WERI-Rb-1 (cell line): ENCODE measurements at regions not wholly inside any gene's neighbourhood (a gene's known extent, or its start where the extent isn't known, plus 50 kb on each side); places are given as distances from the start of the nearest gene placed in this dataset.
"Not testable (repeated sequence)": the region's sequence is repeated elsewhere in the genome, so short reads cannot be mapped to it uniquely, and the experiment has no call there.

Experiments used
- DNase-seq: peaks from one replicate; pipeline ENCODE4 v3.0.0-alpha.2; 2020
- H3K27ac ChIP-seq: fragments of 250-450 bp; sonication (Bioruptor Pico); 2 replicates; pipeline ENCODE4 v1.5.1; 2020; ENCODE audit warnings: mild to moderate bottlenecking, moderate library complexity
- H3K27me3 ChIP-seq: fragments of 250-450 bp; sonication (Bioruptor Pico); 2 replicates; pipeline ENCODE4 v1.5.1; 2021; ENCODE audit warnings: mild to moderate bottlenecking, low read depth, moderate library complexity; ENCODE audit not compliant: insufficient read depth, severe bottlenecking
- H3K36me3 ChIP-seq: fragments of 250-450 bp; sonication (Bioruptor Pico); 2 replicates; pipeline ENCODE4 v1.5.1; 2020; ENCODE audit warnings: mild to moderate bottlenecking, moderate library complexity
- H3K4me3 ChIP-seq: 2 replicates; pipeline ENCODE4 v1.5.1; 2011; ENCODE audit warnings: low read depth, mild to moderate bottlenecking, control low read depth, low read length
- H3K9me3 ChIP-seq: fragments of 250-450 bp; sonication (Bioruptor Pico); 2 replicates; pipeline ENCODE4 v1.5.1; 2021; ENCODE audit warnings: mild to moderate bottlenecking, moderate library complexity; ENCODE audit not compliant: severe bottlenecking
- TF ChIP-seq, protein P1 (sequence below): IDR thresholded peaks from 2 replicates; pipeline ENCODE4 v1.5.1; 2011; ENCODE audit warnings: low read depth, mild to moderate bottlenecking, control low read depth, inconsistent platforms, low read length

- H3K9me3 ChIP-seq: no peaks in the 10 kb centered on the region
- H3K4me3 ChIP-seq: no peak overlapping the region
- no peak overlapping the region for H3K27ac ChIP-seq
- TF ChIP-seq, protein P1, sequence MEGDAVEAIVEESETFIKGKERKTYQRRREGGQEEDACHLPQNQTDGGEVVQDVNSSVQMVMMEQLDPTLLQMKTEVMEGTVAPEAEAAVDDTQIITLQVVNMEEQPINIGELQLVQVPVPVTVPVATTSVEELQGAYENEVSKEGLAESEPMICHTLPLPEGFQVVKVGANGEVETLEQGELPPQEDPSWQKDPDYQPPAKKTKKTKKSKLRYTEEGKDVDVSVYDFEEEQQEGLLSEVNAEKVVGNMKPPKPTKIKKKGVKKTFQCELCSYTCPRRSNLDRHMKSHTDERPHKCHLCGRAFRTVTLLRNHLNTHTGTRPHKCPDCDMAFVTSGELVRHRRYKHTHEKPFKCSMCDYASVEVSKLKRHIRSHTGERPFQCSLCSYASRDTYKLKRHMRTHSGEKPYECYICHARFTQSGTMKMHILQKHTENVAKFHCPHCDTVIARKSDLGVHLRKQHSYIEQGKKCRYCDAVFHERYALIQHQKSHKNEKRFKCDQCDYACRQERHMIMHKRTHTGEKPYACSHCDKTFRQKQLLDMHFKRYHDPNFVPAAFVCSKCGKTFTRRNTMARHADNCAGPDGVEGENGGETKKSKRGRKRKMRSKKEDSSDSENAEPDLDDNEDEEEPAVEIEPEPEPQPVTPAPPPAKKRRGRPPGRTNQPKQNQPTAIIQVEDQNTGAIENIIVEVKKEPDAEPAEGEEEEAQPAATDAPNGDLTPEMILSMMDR: no peak
- no peaks in the 10 kb centered on the region for H3K36me3 ChIP-seq
- DNase-seq: no peak
- no peaks in the 10 kb centered on the region for H3K27me3 ChIP-seq
These were observed 425.8 kb upstream of the PABPC4L start for GRCh38 chr4:134627366-134627765.

DNA sequence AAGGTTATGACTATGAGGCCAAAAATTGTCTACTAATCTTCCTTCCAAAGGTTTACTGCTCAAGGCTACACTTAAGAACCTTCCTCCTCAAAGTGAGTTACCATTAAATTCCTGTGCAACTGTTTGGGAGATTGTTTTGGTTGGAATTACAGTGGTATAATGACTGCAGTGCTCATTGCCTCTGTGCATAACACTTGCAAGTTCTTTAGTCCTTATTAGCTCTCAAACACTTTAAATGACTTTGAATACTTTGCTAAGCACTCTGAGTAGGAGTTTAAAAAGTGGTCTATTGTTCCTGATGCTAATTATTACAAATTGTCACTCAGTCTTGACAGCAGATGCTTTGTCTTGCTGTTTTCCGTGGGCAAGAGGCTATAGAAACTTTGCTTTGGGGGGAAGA lies 422.8 kb upstream of the PABPC4L start:
- no peak for DNase-seq
- no peak overlapping the region for H3K4me3 ChIP-seq
- TF ChIP-seq, protein P1: no peak

DNA sequence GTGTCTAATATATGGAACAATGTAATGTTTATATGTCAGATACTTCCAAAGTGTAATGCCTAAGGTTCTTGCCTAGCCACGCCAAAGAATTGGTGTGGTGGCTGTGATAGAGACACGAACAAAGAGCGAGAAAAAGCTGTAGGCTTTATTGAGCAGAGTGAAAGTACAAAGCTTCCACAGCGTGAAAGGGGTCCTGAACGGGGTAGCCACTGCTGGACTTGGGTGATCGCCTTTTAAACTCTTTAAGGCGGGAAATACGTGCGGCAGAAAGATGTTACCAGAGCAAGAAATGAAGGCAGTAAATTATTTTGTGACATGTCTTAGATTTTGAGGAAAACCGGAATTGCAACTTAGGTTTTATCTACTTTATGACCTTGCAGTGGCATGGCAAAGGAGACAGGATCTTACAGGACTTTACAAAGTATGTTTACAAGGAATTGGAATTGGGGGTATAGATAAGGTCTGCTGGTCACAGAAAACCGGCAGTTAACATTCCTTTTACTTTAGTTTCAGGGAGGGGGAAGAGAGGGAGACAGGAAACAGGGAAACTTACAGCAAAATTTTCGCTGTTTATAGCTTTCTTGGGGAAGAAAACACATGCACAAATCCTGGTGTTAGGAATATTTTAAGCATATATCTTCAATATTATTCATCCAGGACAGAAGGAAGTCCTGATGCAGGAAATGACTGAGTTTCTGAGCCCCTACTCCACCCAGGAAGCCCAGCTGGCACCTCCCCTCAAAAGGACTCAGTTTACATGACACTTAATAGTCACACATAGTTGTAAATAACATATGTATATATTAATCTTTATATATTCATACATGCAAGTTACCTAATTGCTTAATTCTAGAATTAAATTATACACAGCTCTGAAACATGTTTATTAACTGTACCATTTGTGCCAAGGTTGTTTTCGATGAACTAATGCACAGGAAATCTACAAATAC lies 421.3 kb upstream of the PABPC4L start:
- not testable (repeated sequence) for H3K4me3 ChIP-seq, DNase-seq, H3K36me3 ChIP-seq, H3K27me3 ChIP-seq, H3K27ac ChIP-seq, H3K9me3 ChIP-seq

More for the DNA sequence above, 422.8 kb upstream of the PABPC4L start:
- H3K36me3 ChIP-seq: no peaks in the 10 kb centered on the region
- no peak overlapping the region for H3K27ac ChIP-seq
- H3K9me3 ChIP-seq: no peaks in the 10 kb centered on the region
- no peaks in the 10 kb centered on the region for H3K27me3 ChIP-seq

DNA sequence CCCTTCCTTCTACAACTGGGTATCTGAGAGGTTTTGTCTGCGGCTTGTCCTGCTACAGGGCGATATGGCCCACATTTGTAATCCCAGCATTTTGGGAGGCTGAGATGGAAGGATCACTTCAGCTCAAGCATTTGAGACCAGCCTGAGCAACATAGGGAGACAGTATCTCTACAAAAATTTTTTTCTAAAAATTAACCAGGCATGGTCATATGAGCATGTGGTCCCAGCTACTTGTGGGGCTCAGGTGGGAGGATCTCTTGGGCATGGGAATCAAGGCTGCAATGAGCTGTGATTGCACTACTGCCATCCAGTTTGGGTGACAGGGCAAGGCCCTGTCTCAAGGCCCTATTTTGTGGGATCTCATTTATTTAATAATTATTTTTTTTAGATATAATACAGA lies 420.6 kb upstream of the PABPC4L start:
- Histone ChIP-seq H3K36me3 (no peaks in the 10 kb centered on the region), H3K27ac (no peak overlapping the region), H3K4me3 (no peak overlapping the region), H3K27me3 (no peaks in the 10 kb centered on the region), H3K9me3 (no peaks in the 10 kb centered on the region)
- no peak for DNase-seq
- TF ChIP-seq, protein P1: no peak

DNA sequence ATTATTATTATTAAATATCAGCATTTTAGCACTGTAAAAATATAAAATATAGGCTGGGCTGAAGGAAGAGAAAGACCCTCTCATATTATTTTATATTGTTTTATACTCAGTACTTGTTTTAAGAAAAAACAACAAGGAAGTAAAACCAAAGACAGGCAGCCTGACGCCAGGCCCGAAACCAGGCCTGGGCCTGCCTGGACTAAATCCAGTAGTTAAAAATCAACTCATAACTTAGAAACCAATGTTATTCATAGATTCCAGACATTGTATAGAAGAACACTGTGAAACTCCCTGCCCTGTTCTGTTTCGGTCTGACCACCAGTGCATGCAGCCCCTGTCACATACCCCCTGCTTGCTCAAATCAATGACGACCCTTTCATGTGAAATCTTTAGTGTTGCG lies 420.1 kb upstream of the PABPC4L start:
- not testable (repeated sequence) for DNase-seq, H3K36me3 ChIP-seq, H3K4me3 ChIP-seq, H3K27ac ChIP-seq, H3K27me3 ChIP-seq, H3K9me3 ChIP-seq

- Histone ChIP-seq H3K36me3 (no peaks in the 10 kb centered on the region), H3K27ac (no peak overlapping the region), H3K4me3 (no peak overlapping the region), H3K27me3 (no peaks in the 10 kb centered on the region), H3K9me3 (peaks cover 2% of the 10 kb centered on the region)
- DNase-seq: no peak
- TF ChIP-seq, protein P1: no peak
These were observed 409.4 kb upstream of the PABPC4L start for GRCh38 chr4:134610956-134611355.

- TF ChIP-seq, protein P1: no peak
- H3K27ac ChIP-seq: no peak overlapping the region
- no peak for DNase-seq
- no peaks in the 10 kb centered on the region for H3K36me3 ChIP-seq
- H3K4me3 ChIP-seq: no peak overlapping the region
- H3K9me3 ChIP-seq: peaks cover 2% of the 10 kb centered on the region
- no peaks in the 10 kb centered on the region for H3K27me3 ChIP-seq
These were observed 408.6 kb upstream of the PABPC4L start for GRCh38 chr4:134610172-134610571.
